GM21576 (cell line): ENCODE measurements at regions not wholly inside any gene's neighbourhood (a gene's known extent, or its start where the extent isn't known, plus 50 kb on each side); places are given as distances from the start of the nearest gene placed in this dataset.
"Not testable (repeated sequence)": the region's sequence is repeated elsewhere in the genome, so short reads cannot be mapped to it uniquely, and the experiment has no call there.

Experiments
- ATAC-seq: cut with Tn5 transposase; IDR thresholded peaks from one replicate; pipeline ENCODE4 v1.9.1; 2021; ENCODE audit warnings: mild to moderate bottlenecking, moderate library complexity; ENCODE audit not compliant: unreplicated experiment

DNA sequence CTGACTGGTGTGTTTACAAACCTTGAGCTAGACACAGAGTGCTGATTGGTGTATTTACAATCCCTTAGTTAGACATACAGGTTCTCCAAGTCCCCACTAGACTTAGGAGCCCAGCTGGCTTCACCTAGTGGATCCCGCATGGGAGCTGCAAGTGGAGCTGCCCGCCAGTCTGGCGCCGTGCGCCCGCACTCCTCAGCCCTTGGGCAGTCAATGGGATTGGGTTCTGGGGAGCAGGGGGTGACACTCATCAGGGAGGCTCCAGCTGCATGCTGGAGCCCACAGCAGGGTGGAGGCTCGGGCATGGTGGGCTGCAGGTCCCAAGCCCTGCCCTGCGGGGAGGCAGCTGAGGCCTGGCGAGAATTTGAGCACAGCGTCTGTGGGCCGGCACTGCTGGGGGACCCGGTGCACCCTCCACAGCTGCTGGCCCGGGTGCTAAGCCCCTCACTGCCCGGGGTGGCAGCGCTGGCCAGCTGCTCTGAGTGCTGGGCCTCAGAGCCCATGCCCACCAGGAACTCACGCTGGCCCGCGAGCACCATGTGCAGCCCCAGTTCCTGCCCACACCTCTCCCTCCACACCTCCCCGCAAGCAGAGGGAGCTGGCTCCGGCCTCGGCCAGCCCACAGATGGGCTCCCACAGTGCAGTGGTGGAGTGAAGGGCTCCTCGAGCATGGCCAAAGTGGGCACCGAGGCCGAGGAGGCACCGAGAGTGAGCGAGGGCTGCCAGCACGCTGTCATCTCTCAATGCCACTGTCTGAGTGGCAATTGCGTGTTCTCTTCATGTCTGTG lies 290.6 kb upstream of the RGPD4 start:
- not testable (repeated sequence) for ATAC-seq

GRCh38 chr2:107542314-107542740 lies 284.4 kb upstream of the RGPD4 start:
- ATAC-seq = no peak

DNA sequence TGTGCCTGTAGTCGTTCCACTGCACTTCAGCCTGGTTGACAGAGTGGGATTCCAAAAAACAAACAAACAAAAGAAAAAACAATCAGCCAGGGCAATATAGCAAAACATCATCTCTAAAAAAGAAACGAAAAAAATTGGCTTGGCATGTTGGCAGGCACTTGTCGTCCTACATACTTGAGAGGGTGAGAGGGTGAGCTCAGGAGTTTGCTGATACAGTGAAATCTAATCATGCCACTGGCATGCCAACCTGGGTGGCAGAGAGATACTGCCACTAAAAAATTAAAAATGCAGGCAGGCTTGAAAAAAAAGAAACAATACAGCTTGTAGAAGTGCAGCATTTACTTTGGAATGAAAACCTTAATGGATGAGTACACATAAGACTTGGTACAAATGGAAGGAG lies 282.9 kb upstream of the RGPD4 start:
- no peak for ATAC-seq

DNA sequence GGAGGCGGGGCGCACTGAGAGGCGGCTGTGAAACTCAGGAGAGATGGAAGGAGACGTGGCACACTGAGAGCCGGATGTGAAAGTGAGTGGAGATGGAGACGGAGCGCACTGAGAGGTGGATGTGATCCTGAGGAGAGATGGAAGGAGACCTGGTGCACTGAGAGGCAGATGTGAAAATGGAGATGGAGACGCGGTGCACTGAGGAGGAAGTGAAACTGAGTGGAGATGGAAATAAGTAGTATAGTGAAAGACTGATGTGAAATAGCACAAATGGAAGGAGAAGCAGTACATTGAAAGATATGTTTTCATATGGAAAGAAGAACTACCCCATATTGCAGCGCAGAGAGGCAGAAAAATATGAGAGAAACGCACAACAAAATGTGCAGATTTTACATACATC lies 281.6 kb upstream of the RGPD4 start:
- no peak for ATAC-seq

- no peak for ATAC-seq
Observed at GRCh38 chr2:107545851-107546250, 280.8 kb upstream of the RGPD4 start.

- ATAC-seq = no peak
Observed at GRCh38 chr2:107548216-107548615, 278.5 kb upstream of the RGPD4 start.

DNA sequence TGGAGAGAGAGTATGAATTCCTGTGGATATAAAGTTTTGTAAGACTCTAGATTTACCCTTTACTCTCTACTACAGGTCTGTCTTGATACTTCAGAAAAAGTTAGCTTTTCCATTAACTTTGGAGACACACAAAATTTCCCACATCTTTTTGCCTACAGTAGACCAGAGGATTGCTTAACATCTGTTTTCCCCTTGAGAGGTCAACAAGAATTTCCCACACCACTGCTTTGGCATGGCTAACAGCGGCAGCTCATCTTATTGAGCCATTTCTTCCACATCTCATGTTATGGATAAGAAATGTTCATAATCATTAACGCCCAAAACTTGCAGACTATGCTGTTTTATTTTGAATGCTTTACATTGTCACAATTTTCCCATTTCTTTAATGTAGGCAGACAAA lies 273.6 kb upstream of the RGPD4 start:
- ATAC-seq = no peak

GRCh38 chr2:107553539-107553938 lies 273.2 kb upstream of the RGPD4 start:
- no peak for ATAC-seq

DNA sequence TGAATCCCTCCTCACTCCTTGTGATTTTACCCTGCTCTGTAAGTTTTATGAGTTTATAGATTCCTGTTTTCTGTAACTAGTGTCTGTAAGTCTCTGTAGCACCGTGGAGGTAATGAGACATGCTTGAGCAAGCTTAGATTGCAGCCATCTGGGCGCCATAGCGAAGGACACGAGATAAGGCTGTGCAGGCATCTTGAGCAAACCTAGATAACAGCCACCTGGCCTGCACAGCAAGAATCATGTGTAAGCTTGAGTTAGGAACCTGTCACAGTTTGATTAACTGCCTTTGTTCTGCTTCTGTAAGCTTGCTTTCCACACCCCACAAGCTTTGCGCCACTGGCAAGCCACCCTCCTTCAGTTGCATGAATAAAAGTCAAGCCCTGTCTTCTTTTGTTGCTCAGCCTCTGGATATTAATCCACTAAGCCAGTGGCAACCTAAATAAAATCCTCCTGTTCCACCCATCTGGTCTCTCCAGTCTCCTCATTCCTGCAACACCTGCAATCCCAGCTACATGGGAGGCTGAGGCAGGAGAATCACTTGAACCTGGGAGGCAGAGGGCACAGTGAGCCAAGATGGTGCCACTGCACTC lies 270.6 kb upstream of the RGPD4 start:
- no peak for ATAC-seq

DNA sequence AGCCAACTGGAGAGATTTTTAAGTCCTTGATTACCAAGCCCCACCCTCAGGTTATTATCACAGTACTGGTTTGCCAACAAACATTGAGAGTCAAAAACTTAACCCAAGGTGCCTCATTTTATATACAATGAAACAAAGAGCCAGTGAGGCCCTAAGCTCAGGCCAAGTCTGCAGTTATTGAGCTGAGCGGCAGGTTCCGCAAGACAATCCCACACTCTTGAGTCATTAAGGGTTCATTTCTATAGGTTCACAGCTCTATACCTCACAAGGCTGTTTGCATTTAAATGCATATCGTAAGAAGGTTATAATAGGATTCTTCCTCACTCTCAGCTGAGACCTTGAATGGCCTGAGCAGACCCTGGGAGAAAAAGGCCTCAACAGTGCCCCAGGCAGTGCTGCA lies 268.4 kb upstream of the RGPD4 start:
- no peak for ATAC-seq

DNA sequence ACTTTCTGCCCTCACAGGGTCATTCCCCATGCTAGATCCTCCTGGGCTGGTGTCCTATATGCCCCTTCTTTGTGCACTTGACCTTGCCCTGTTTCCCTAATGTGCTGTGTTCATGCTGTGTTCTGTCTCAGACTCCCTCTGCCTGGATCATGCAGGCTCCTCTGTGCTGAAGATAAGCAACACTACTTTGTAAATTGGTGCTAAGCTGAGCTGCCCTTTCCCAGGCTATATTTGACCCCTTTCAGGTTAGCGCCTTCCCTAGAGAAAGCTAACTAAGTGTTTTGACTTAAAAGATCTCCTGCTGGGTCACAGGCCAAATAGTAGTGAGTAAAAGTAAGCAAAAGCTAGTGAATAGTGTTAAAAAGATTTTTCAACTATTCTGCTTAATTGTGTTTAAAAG lies 257.2 kb upstream of the RGPD4 start:
- no peak for ATAC-seq

GRCh38 chr2:107570876-107571275 lies 255.8 kb upstream of the RGPD4 start:
- ATAC-seq = no peak

DNA sequence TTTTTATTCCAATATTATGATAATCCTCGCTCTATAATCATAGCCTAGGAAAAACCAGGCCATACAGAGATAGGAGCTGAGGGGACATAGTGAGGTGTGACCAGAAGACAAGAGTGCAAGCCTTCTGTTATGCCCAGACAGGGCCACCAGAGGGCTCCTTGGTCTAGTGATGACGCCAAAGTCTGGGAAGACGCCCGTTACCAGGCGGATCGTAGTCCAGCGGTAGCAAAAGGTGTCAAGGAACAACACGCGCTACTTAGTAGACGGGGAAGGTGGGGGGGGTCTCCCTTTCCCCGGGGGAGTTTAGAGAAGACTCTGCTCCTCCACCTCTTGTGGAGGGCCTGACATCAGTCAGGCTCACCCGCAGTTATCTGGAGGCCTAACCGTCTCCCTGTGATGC lies 253.8 kb upstream of the RGPD4 start:
- ATAC-seq = not testable (repeated sequence)

- no peak for ATAC-seq
Observed at GRCh38 chr2:107576991-107577390, 249.7 kb upstream of the RGPD4 start.

DNA sequence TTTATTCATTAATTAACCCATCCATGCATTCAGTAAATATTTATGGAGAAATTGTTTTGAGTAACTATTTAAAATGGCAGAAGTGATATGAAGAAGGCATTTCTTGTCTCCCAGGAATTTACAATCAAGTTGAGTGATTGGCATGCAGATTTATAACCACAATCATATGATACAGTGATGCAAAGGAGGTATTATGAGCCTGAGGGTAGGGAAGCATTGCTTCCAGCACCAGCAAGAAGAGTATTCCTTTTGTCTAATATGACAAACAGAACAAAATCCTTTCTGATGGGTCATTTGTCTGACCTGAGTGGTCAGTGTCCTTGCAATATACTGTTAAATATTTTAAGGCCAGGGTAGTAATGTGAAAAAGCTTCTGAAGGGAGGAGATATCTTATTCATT lies 244.2 kb upstream of the RGPD4 start:
- ATAC-seq = no peak

DNA sequence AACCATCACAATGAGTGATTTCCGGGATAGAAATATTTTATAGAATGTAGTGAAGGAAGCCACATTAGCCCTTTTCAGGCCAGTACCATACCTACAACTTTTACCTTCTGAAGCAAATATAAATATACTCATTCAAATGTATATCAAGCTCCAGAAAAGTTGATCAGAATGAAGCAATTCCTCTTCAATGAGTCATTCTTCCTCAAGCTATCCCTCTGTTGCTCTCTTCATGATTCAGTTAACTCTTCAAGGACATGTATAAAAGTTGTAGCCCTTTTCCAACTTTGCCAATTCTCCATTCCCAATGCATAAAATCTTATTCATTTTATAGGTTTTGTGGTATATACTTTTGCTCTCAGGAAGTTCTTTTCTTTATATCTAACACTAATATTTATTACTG lies 242.1 kb upstream of the RGPD4 start:
- no peak for ATAC-seq

DNA sequence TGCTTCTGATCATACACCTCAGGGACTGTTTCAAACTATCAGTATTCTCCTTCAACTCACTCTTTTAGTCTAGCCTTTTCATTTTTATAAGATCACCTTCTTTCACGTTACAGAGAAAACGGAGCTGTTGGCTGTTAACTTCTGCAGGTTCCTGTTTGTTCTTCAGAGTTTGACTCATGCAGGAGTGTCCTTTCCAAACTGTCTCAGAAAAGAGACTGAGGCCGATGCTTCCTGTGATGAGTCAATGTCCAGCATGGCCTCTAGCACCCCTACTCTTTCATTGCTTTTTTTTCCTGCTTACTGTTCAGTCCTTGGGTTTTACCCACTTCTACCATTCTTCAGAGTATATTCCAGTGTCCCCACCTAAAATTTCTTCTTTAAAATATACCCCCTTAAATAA lies 240.8 kb upstream of the RGPD4 start:
- no peak for ATAC-seq

DNA sequence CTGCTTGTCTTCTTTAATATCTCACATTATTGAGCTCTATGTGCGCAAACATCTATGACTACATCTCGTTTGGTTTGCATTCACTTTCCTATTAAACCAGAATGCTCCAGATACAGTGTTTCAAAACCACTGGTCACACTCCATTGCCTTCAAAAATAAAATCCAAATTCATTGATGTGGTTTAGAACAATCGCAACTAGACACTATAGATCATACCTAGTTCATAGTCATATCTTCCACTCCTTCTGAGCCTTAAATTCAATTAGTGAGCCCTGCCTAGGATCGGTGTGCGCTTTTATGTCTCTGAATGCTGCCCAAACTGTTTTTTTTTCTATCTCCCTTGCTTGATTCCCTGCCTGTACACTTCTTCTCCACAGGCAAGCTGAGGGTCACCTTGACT lies 238.5 kb upstream of the RGPD4 start:
- no peak for ATAC-seq

- ATAC-seq = no peak
Observed at GRCh38 chr2:107589079-107589491, 237.6 kb upstream of the RGPD4 start.

GRCh38 chr2:107591561-107592279 lies 235.0 kb upstream of the RGPD4 start:
- ATAC-seq = no peak

- no peak for ATAC-seq
Observed at GRCh38 chr2:107592280-107592624, 234.4 kb upstream of the RGPD4 start.

DNA sequence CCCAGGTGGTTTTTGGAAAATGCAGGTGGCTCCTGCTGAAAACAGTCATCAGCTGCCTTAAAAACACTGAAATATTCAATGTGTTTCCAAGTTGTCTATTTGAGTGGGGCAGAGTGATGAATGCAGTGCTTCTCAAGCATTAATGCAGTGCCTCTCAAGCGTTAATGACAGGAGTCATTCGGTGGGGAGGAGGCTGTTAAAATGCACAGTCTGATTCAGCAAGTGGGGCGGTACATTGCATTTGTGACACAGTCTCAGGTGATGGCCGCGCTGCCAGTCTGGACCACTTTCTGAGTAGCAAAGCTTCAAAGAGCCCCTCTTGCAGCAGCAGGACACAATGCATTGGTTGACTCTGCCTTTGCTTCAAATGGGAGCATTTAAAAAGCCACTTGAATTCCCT lies 231.4 kb upstream of the RGPD4 start:
- ATAC-seq = no peak
